HG03280 (cell line): ENCODE measurements at regions not wholly inside any gene's neighbourhood (a gene's known extent, or its start where the extent isn't known, plus 50 kb on each side); places are given as distances from the start of the nearest gene placed in this dataset.

Experiments used
- ATAC-seq: cut with Tn5 transposase; IDR thresholded peaks from one replicate; pipeline ENCODE4 v1.9.1; 2021; ENCODE audit warnings: mild to moderate bottlenecking, moderate library complexity; ENCODE audit not compliant: unreplicated experiment

- no peak for ATAC-seq
These were observed 105.1 kb upstream of the TNRC6C start for GRCh38 chr17:77853191-77853977.

- no peak for ATAC-seq
These were observed 104.3 kb upstream of the TNRC6C start for GRCh38 chr17:77854083-77854758.

DNA sequence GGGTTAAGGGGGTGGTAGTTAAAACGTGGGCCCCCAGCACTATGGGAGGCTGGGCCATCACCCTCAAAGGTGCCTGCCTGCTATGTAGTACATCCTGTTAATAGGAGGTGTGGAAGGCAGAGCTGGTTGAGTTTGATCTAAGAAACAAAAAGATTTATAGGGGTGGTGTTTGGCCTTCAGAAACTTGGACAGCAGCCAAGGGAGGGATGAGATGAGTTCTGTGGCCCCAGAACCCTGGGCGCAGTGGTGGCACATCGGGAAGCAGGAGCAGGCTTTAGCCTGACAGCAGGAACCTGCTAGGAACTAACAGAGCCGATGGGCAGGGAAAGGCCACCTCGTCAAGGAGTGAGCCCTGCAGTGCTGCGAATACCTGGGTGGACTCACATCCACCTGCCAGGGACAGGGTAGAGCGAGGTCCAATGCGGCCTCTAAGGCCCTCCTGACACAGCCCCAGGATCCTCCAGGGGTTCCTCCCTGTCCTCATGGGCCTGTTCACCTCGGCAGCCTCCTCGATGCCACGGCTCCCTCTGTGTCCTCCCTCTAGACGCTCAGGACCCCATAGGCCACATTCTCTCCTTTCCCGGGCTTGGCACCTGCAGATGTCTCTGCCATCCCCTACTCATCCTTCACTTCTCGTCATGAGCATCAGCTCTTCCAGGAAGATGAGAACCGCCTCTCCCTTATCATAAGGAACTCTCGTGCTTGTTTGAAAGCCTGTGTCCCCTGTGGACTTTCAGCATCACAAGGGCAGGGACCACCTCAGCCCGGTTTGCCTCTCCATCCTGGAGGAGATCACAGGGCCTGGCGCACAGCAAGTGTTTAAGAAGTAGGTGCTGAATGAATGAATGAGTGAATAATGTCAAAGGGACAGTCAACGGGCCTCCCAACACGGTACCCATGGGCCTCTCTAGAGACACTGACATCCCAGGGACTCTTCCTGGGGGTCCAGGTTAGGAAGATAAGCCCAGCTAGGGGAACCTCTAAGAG is 103.5 kb upstream of the TNRC6C start:
- ATAC-seq = no peak

- no peak for ATAC-seq
These were observed 101.8 kb upstream of the TNRC6C start for GRCh38 chr17:77856551-77857305.

DNA sequence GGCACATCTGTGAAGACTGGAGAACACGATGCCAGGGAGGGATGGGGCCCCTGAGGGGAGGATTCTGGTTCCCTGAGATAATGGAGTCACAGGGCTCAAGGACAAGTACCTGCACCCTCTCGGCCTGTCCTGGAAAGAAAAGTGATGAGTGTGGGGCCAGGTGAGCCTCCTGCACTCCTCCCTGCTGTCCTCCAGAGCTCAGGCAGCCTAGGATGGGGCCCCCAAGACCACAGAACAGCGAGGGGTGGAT is 101.3 kb upstream of the TNRC6C start:
- no peak for ATAC-seq

DNA sequence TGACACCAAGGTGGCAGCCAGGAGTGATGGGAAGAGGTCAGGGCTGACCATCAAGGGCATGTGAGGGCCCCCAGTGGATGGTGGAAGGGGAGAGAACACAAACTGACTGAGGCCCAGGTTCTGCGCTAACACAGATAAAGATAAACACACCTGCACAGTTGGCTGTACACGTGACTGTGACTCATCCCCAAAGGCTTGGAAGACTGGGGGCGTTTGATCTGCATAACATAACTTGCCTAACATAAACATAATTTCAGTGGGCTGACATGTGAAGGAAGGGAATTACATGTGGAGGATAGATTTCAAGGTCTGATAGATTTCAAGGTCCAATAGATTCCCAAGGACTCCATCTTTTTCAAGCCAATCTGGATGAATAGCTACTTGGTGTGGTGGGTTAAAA is 100.9 kb upstream of the TNRC6C start:
- ATAC-seq = no peak

- no peak for ATAC-seq
These were observed 100.0 kb upstream of the TNRC6C start for GRCh38 chr17:77858291-77859034.

GRCh38 chr17:77859035-77859810 is 99.3 kb upstream of the TNRC6C start:
- no peak for ATAC-seq

DNA sequence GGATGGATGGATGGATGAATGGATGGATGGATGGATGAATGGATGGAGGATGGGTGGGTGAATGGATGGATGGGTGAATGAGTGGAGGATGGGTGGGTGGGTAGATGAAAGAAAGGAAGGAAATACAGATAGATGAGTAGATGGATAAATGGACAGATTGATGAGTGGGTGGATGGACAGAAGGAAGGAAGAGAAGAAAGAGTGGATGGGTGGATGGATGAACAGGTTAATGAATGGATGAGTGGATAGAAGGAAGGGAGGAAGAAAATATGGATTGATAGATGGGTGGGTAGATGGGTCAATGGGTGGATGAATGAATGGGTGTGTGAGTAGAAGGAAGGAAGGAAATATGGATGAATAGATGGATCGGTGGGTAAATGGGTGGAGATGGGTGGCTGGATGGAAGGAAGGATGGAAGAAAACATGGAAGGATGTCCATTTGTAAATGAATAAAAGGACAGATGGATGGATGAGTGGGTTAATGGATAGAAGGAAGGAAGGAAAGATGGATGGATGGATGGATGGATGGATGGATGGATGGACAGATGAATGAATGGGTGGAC is 97.3 kb upstream of the TNRC6C start:
- ATAC-seq = no peak

GRCh38 chr17:77861981-77862645 is 96.4 kb upstream of the TNRC6C start:
- no peak for ATAC-seq

- no peak for ATAC-seq
These were observed 95.4 kb upstream of the TNRC6C start for GRCh38 chr17:77862890-77863813.

DNA sequence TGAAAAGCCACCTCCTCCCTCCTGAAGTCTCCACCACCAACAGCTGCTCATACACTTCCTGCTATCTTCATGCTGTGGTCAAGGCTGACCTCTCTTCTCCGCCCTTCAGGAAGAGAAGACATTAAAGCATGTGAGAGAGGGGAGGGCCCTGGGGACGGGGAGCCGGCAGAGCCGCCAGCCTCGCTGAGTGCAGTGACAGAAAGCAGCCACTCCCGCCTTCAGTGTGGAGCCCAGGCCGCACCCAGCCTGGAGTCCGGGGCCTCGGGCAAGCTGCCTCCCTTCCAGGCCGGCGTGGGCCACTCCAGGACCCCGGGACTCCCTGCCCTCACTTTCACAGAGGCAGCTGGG is 94.7 kb upstream of the TNRC6C start:
- ATAC-seq = no peak

- ATAC-seq = no peak
These were observed 94.0 kb upstream of the TNRC6C start for GRCh38 chr17:77864234-77865111.

DNA sequence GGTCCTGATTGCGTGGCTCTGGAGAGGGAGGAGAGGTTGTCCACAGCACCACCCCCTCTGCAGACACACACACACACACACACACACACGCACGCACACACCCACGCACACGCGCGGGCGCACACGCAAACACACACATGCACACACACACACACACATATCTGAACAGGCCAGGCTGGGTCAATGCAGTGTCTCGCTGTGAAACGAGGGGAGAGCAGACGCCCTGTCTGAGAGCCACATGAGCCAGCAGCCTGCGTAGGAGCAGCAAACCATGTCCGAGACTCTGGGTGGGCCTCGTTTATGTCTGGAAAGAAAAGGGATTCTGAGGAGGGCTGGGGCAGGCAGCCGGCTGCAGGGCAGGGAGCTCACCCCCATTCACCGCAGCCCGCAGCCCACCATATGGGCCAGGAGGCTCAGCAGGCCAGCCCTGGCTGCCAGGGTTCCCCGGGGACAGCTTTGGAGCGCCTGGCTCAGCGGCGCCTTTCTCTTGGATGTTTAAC is 93.3 kb upstream of the TNRC6C start:
- ATAC-seq = no peak

DNA sequence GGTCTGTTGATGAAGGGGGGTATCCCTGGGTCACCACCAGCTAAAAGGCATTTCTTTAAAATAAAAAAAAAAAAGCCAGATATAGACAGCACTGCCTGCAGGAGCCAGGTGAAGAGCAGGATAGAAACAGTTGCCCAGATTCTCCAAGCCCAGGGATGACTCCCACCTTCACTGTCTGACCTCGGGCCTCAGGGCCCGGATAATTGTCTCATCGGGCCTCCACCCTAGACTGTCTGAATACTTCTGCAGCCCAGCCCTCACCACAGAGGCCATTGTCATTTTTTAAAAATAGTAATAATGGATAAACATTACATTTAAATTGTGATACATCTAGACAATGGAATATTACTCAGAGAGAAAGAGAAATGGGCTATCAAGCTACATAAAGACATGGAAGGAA is 92.8 kb upstream of the TNRC6C start:
- no peak for ATAC-seq

DNA sequence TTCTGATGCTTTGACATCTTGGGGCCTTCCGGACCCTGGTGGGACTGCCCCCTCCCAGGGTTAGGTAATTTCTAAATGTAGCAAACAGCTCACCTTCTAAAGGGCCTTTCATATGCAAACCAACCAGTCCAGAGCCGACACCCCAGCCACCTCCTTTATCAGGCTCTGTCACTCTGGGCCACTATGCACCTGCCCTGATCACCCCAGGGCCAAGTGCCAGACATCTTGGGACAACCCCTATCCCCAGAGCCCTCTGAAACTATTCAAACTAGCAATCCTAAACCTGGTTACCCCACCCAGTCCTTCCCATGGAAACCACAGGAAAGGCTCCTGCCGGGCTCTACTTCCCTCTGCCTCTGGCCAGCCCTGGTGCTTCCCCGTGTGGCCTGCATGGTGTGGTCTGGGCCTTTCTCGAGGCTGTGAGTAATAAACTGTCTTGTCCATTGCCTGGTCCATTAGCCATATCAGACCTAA is 91.2 kb upstream of the TNRC6C start:
- no peak for ATAC-seq
